GM12878 (cell line): ENCODE measurements at regions not wholly inside any gene's neighbourhood (a gene's known extent, or its start where the extent isn't known, plus 50 kb on each side); places are given as distances from the start of the nearest gene placed in this dataset.

Experiments used
- ATAC-seq: fragments of 200-7000 bp; cut with Tn5 transposase; 3 replicates; pipeline ENCODE4 v1.9.1; 2020; ENCODE audit warnings: mild to moderate bottlenecking, moderate library complexity
- BruUV-seq: library from RNA; stranded (reverse); fragments of 400-500 nt; replicated peaks from 2 replicates; lab custom pipeline; 2021; lab: Mats Ljungman, UMichigan
- CTCF ChIA-PET: fragments of 300-600 bp; sonication (Branson Sonifier 250); formaldehyde crosslinking; extraction: SDS; loops from one replicate; lab custom pipeline; 2021; ENCODE audit warnings: inconsistent platforms; lab: Yijun Ruan, JAX
- POLR2A ChIA-PET: fragments of 350-600 bp; formaldehyde crosslinking; extraction: SDS; loops from one replicate; lab custom pipeline; 2021; ENCODE audit warnings: inconsistent platforms; lab: Charles Lee
- RAD21 ChIA-PET: fragments of 300-600 bp; sonication (Branson Sonifier 250); formaldehyde crosslinking; loops from one replicate; lab custom pipeline; 2023; ENCODE audit warnings: antibody characterized with exemption; ENCODE audit not compliant: unreplicated experiment; lab: Charles Lee
- SMC1A ChIA-PET: fragments of 300-600 bp; sonication (Branson Sonifier 250); formaldehyde crosslinking; loops from one replicate; lab custom pipeline; 2023; ENCODE audit not compliant: unreplicated experiment, uncharacterized antibody; lab: Charles Lee
- DNase-seq: peaks from one replicate; pipeline ENCODE4 v3.0.0-alpha.2; 2011; ENCODE audit warnings: low read depth, low spot score
- FAIRE-seq: peaks from 3 replicates; lab custom pipeline; 2011; peaks lifted over from hg19 to GRCh38; lab: Jason Lieb, UNC
- H2AFZ ChIP-seq: 2 replicates; pipeline ENCODE4 v1.6.0; 2011; ENCODE audit warnings: low read depth, low read length, control low read depth; ENCODE audit not compliant: control insufficient read depth
- H3K27ac ChIP-seq: 2 replicates; pipeline ENCODE4 v1.5.1; 2011; ENCODE audit warnings: control low read depth; ENCODE audit not compliant: control insufficient read depth, insufficient read depth
- H3K27me3 ChIP-seq, 2 experiments: replicated peaks in 1 of 2; 2 replicates each; pipeline versions ENCODE4 v1.6.0 to v1.6.1; 2011; ENCODE audit warnings: low read length in 1 of 2; ENCODE audit not compliant: control insufficient read depth in 2 of 2, insufficient read depth in 2 of 2
- H3K36me3 ChIP-seq, 2 experiments: 2 replicates each; pipeline ENCODE4 v1.5.1; 2011; ENCODE audit warnings: low read length in 1 of 2; ENCODE audit not compliant: control insufficient read depth in 2 of 2, insufficient read depth in 2 of 2
- H3K4me1 ChIP-seq: 2 replicates; pipeline ENCODE4 v1.6.1; 2011; ENCODE audit warnings: mild to moderate bottlenecking, low read length, moderate library complexity, mixed read lengths; ENCODE audit not compliant: control insufficient read depth, insufficient read depth
- H3K4me2 ChIP-seq: 2 replicates; pipeline ENCODE4 v1.6.0; 2011; ENCODE audit warnings: control low read depth; ENCODE audit not compliant: control insufficient read depth, insufficient read depth
- H3K4me3 ChIP-seq: fragments of 200-600 bp; sonication (generic); 2 replicates; pipeline ENCODE4 v1.5.1; 2016
- H3K79me2 ChIP-seq: 2 replicates; pipeline ENCODE4 v1.6.0; 2011; ENCODE audit warnings: low read length; ENCODE audit not compliant: control insufficient read depth, insufficient read depth
- H3K9ac ChIP-seq: 2 replicates; pipeline ENCODE4 v1.8.0; 2011; ENCODE audit warnings: low read length, control low read depth, mixed read lengths; ENCODE audit not compliant: control insufficient read depth, insufficient read depth
- H3K9me3 ChIP-seq: replicated peaks from 3 replicates; pipeline ENCODE4 v1.5.1; 2011; ENCODE audit warnings: mild to moderate bottlenecking, low read length; ENCODE audit not compliant: control insufficient read depth, insufficient read depth
- H4K20me1 ChIP-seq: 2 replicates; pipeline ENCODE4 v1.6.0; 2011; ENCODE audit not compliant: control insufficient read depth, insufficient read depth
- ASH2L ChIP-seq: fragments of 300-600, 200-600 bp; sonication (generic); IDR thresholded peaks from 2 replicates; pipeline ENCODE4 v1.6.1; 2017; ENCODE audit warnings: low read depth, mild to moderate bottlenecking, borderline replicate concordance
- BMI1 ChIP-seq: fragments of 450-650 bp; IDR thresholded peaks from 2 replicates; pipeline ENCODE4 v1.6.1; 2016; ENCODE audit warnings: mild to moderate bottlenecking, moderate library complexity, borderline replicate concordance
- CBFB ChIP-seq: IDR thresholded peaks from 2 replicates; pipeline ENCODE4 v1.6.1; 2016; ENCODE audit warnings: antibody characterized with exemption, low read depth
- CBX3 ChIP-seq: fragments of 200-600 bp; sonication (generic); IDR thresholded peaks from 2 replicates; pipeline ENCODE4 v1.6.1; 2016; ENCODE audit warnings: low read depth, borderline replicate concordance
- CBX5 ChIP-seq: sonication (generic); IDR thresholded peaks from 2 replicates; pipeline ENCODE4 v1.6.1; 2016; ENCODE audit warnings: low read depth, moderate library complexity, mild to moderate bottlenecking, inconsistent platforms
- CREB1 ChIP-seq: IDR thresholded peaks from 2 replicates; pipeline ENCODE4 v1.6.1; 2012; ENCODE audit warnings: low read depth, mild to moderate bottlenecking, inconsistent platforms
- CUX1 ChIP-seq: IDR thresholded peaks from 2 replicates; pipeline ENCODE4 v1.6.1; 2012; ENCODE audit warnings: improper control_type of control experiment, low read depth, low read length; ENCODE audit not compliant: insufficient replicate concordance
- DPF2 ChIP-seq: fragments of 450-650 bp; IDR thresholded peaks from 2 replicates; pipeline ENCODE4 v1.6.1; 2017; ENCODE audit warnings: mild to moderate bottlenecking
- EP300 ChIP-seq, 2 experiments: fragments of 150-350 bp in 1 of 2; IDR thresholded peaks; 2 replicates each; pipeline ENCODE4 v1.6.1; 2011 to 2012; ENCODE audit warnings: low read depth in 2 of 2, low read length in 2 of 2, borderline replicate concordance in 1 of 2, improper control_type of control experiment in 1 of 2, inconsistent platforms in 1 of 2; ENCODE audit not compliant: control insufficient read depth in 1 of 2
- FOXK2 ChIP-seq: fragments of 450-650 bp; IDR thresholded peaks from 2 replicates; pipeline ENCODE4 v1.6.1; 2017; ENCODE audit warnings: mild to moderate bottlenecking, moderate library complexity
- IKZF2 ChIP-seq, 2 experiments: fragments of 450-650 bp; IDR thresholded peaks; 2 replicates each; pipeline ENCODE4 v1.6.1; 2017; ENCODE audit warnings: mild to moderate bottlenecking in 2 of 2, moderate library complexity in 2 of 2
- MYC ChIP-seq: IDR thresholded peaks from 2 replicates; pipeline ENCODE4 v1.6.1; 2011; ENCODE audit warnings: mild to moderate bottlenecking, low read length, moderate library complexity, inconsistent platforms; ENCODE audit not compliant: insufficient read depth, insufficient replicate concordance, insufficient read length, severe bottlenecking
- SIX5 ChIP-seq: IDR thresholded peaks from 2 replicates; pipeline ENCODE4 v1.6.1; 2011; ENCODE audit warnings: mild to moderate bottlenecking, low read depth, low read length, moderate library complexity; ENCODE audit not compliant: severe bottlenecking
- SMC3 ChIP-seq: IDR thresholded peaks from 2 replicates; pipeline ENCODE4 v1.6.1; 2011; ENCODE audit warnings: low read length, improper control_type of control experiment, borderline replicate concordance
- SREBF2 ChIP-seq: IDR thresholded peaks from 2 replicates; pipeline ENCODE4 v1.6.1; 2012; ENCODE audit warnings: mild to moderate bottlenecking, low read length
- SRF ChIP-seq, 2 experiments: IDR thresholded peaks; 2 replicates each; pipeline ENCODE4 v1.6.1; 2011; ENCODE audit warnings: low read depth in 2 of 2, low read length in 2 of 2, mild to moderate bottlenecking in 1 of 2, moderate library complexity in 1 of 2
- YY1 ChIP-seq: IDR thresholded peaks from 2 replicates; pipeline ENCODE4 v1.6.1; 2011; ENCODE audit warnings: low read depth, mild to moderate bottlenecking, low read length
- ZNF622 ChIP-seq: fragments of 450-650 bp; IDR thresholded peaks from 2 replicates; pipeline ENCODE4 v1.6.1; 2017; ENCODE audit warnings: mild to moderate bottlenecking, inconsistent platforms
- ZZZ3 ChIP-seq: IDR thresholded peaks from 2 replicates; pipeline ENCODE4 v1.6.1; 2011; ENCODE audit warnings: low read depth; ENCODE audit not compliant: control insufficient read depth, insufficient read length
- WGBS: methylation state at CpG from one replicate; pipeline ENCODE4 v1.1.6; 2016; ENCODE audit warnings: low lambda C conversion rate; ENCODE audit not compliant: insufficient replicate concordance, insufficient coverage; ENCODE audit errors: missing lambda C conversion rate; 5-methylcytosine and 5-hydroxymethylcytosine counted together
- in situ Hi-C: fragments of 300-500 bp; cut with MboI; formaldehyde crosslinking; loops from 9 replicates; pipeline ENCODE4 v1.14.3; 2018; ENCODE audit warnings: mixed read lengths
- intact Hi-C: fragments of 100-400 bp; cut with micrococcal nuclease; formaldehyde crosslinking; loops from one replicate; pipeline ENCODE4 v1.14.2; 2022; ENCODE audit not compliant: unreplicated experiment

DNA sequence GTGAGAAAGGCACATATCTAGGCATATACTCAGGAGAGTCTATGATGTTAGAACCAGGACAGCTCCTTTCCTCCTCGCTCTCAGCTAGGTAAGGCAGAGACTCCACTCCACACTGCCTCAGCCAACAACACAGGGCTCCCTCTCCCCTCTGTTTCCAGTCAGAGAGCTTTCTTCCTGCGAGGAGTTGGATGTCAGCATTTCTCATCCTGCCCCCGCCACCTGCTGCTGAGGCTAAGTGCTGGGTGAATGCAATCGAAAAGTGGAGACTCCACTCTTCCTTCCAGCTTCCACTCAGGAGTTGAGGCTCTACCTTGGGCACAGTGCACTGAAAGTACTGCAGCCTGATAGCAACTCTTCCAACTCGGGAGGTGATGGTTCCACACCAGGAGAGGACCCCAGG, 177.2 kb upstream of the RAB6C start:
- Histone ChIP-seq H4K20me1 (no peaks in the 10 kb centered on the region), H3K36me3 (no peaks in the 10 kb centered on the region), H3K27ac (no peak overlapping the region), H2AFZ (no peak overlapping the region), H3K27me3 (no peaks in the 10 kb centered on the region), H3K79me2 (no peaks in the 10 kb centered on the region), H3K9me3 (no peaks in the 10 kb centered on the region), H3K4me3 (no peak overlapping the region), H3K9ac (no peak overlapping the region), H3K4me1 (no peaks in the 10 kb centered on the region), H3K4me2 (no peak overlapping the region)
- FAIRE-seq (no peak), ATAC-seq (no peak), DNase-seq (no peak)
- ChIA-PET POLR2A (no interaction called here), CTCF (no interaction called here), RAD21 (no interaction called here), SMC1A (no interaction called here)
- TF ChIP-seq SIX5 (no peak), CBX5 (no peak), SMC3 (no peak), EP300 (IDR thresholded peaks at IDR 0.05; ENCODE audit: borderline replicate concordance in 1 of 2, control insufficient read depth in 1 of 2, low read depth in 2 of 2, low read length in 2 of 2) (no peak), FOXK2 (no peak), MYC (no peak), ZZZ3 (no peak), ZNF622 (no peak), CUX1 (no peak), CBFB (no peak), SREBF2 (no peak), SRF (IDR thresholded peaks at IDR 0.05; ENCODE audit: low read depth in 2 of 2, low read length in 2 of 2) (no peak), CBX3 (no peak), DPF2 (no peak), YY1 (no peak), CREB1 (no peak), IKZF2 (IDR thresholded peaks at IDR 0.05) (no peak), ASH2L (no peak), BMI1 (no peak)
- BruUV-seq = no TSS peak
- in situ Hi-C loops (no loop called here), intact Hi-C loops (no loop called here)
- 14% methylated on average over 5 of the region's 5 CpGs for WGBS
